ENCODE measurements at regions not wholly inside any gene's neighbourhood (a gene's known extent, or its start where the extent isn't known, plus 50 kb on each side); places are given as distances from the start of the nearest gene placed in this dataset.

- H3K9me3 ChIP-seq (ENCODE audit: control insufficient read depth in 4 of 4, low read length in 3 of 4): no peaks in the 10 kb centered on the region
- no peaks in the 10 kb centered on the region for H3K36me3 ChIP-seq (ENCODE audit: control insufficient read depth in 4 of 4, insufficient read depth in 3 of 4, low read depth in 1 of 4, low read length in 3 of 4)
- no peak for TF ChIP-seq FOXA1 (IDR thresholded peaks at IDR 0.05)
- TF ChIP-seq REST (IDR thresholded peaks at IDR 0.05): no peak
- no peak for TF ChIP-seq NR2F2 (IDR thresholded peaks at IDR 0.05)
- no peak for TF ChIP-seq YY1 (IDR thresholded peaks at IDR 0.05)
- TF ChIP-seq SP1 (IDR thresholded peaks at IDR 0.05): no peak
- no peak for TF ChIP-seq MAX (IDR thresholded peaks at IDR 0.05)
- TF ChIP-seq JUND (IDR thresholded peaks at IDR 0.05): no peak
- TF ChIP-seq HNF4A (conservative IDR thresholded peaks at IDR 0.05): no peak
- no peak for TF ChIP-seq GABPA (IDR thresholded peaks at IDR 0.05 in 1 of 2, conservative IDR thresholded peaks at IDR 0.05 in 1 of 2)
- TF ChIP-seq ZBTB33 (IDR thresholded peaks at IDR 0.05): no peak
- TF ChIP-seq EGR1 (IDR thresholded peaks at IDR 0.05; ENCODE audit: low read depth in 2 of 2): no peak
- no peak for TF ChIP-seq HNF4G (IDR thresholded peaks at IDR 0.05)
- no peak for TF ChIP-seq FOXA2 (IDR thresholded peaks at IDR 0.05)
- no peak for TF ChIP-seq RXRA (IDR thresholded peaks at IDR 0.05)
- TF ChIP-seq TAF1 (conservative IDR thresholded peaks at IDR 0.05): no peak
- TF ChIP-seq RAD21 (IDR thresholded peaks at IDR 0.05): no peak
- no peak for TF ChIP-seq CTCF (IDR thresholded peaks at IDR 0.05; ENCODE audit: low read depth, low read length, missing input control)
- TF ChIP-seq ATF3 (IDR thresholded peaks at IDR 0.05): no peak
- no peak overlapping the region for H3K9ac ChIP-seq (ENCODE audit: low read depth in 1 of 2, low read length in 2 of 2)
- H3K27me3 ChIP-seq (ENCODE audit: control insufficient read depth in 4 of 4, insufficient read depth in 4 of 4, low read length in 3 of 4): no peaks in the 10 kb centered on the region
- no peak overlapping the region for H3K27ac ChIP-seq (ENCODE audit: low read depth in 1 of 2, low read length in 2 of 2)
- no peak overlapping the region for H3K4me3 ChIP-seq (ENCODE audit: low read depth in 1 of 3, low read length in 3 of 3)
- WGBS: 76% methylated on average over 1 of the region's 1 CpG
- H3K4me1 ChIP-seq (ENCODE audit: control insufficient read depth in 4 of 4, insufficient read depth in 4 of 4, low read length in 3 of 4): no peaks in the 10 kb centered on the region
- DNase-seq (ENCODE audit: low spot score): no peak
These were observed 428.5 kb upstream of the NBEA start for GRCh38 chr13:34513526-34513925.

All from liver (tissue), 8 donors.